Cardiac fibroblast (primary cell): ENCODE measurements at regions not wholly inside any gene's neighbourhood (a gene's known extent, or its start where the extent isn't known, plus 50 kb on each side); places are given as distances from the start of the nearest gene placed in this dataset.

Source experiments
- DNase-seq, 2 donors: peaks; one replicate each; pipeline versions ENCODE4 v3.0.0 to v3.0.0-alpha.2; 2010; ENCODE audit warnings: low read depth in 2 of 2
- H3K4me3 ChIP-seq, 2 donors: replicated peaks in 1 of 2; 1 replicate in 1 of 2; 2 replicates in 1 of 2; pipeline ENCODE4 v1.5.1; 2011; ENCODE audit warnings: low read depth in 2 of 2, low read length in 2 of 2, mild to moderate bottlenecking in 2 of 2, moderate library complexity in 1 of 2
- CTCF ChIP-seq: IDR thresholded peaks from one replicate; pipeline ENCODE4 v1.5.1; 2011; ENCODE audit warnings: low read depth, mild to moderate bottlenecking, low read length, inconsistent platforms

GRCh38 chr22:42202669-42203068 is 67.8 kb downstream of the TCF20 start:
- peak; percentile 15 to 27 for DNase-seq

GRCh38 chr22:42202048-42202447 is 68.4 kb downstream of the TCF20 start:
- DNase-seq, result no peak
- no peak overlapping the region for H3K4me3 ChIP-seq
- TF ChIP-seq CTCF, result no peak

More at GRCh38 chr22:42202669-42203068, 67.8 kb downstream of the TCF20 start:
- TF ChIP-seq CTCF, result no peak
- no peak overlapping the region for H3K4me3 ChIP-seq

GRCh38 chr22:42199025-42199424 is 68.4 kb upstream of the CYP2D6 start:
- TF ChIP-seq CTCF, result no peak
- DNase-seq, result no peak

GRCh38 chr22:42198226-42198625 is 67.6 kb upstream of the CYP2D6 start:
- no peak for DNase-seq
- H3K4me3 ChIP-seq, result no peak overlapping the region
- no peak for TF ChIP-seq CTCF

More at GRCh38 chr22:42199025-42199424, 68.4 kb upstream of the CYP2D6 start:
- H3K4me3 ChIP-seq, result no peak overlapping the region

- TF ChIP-seq CTCF, result no peak
- DNase-seq, result no peak
- no peak overlapping the region for H3K4me3 ChIP-seq
Measured at GRCh38 chr22:42196454-42196853, 65.8 kb upstream of the CYP2D6 start.

GRCh38 chr22:42194953-42195352 is 64.3 kb upstream of the CYP2D6 start:
- TF ChIP-seq CTCF, result no peak
- H3K4me3 ChIP-seq, result no peak overlapping the region
- DNase-seq, result no peak

GRCh38 chr22:42194104-42194851 is 63.7 kb upstream of the CYP2D6 start:
- no peak for TF ChIP-seq CTCF
- no peak for DNase-seq
- H3K4me3 ChIP-seq, result no peak overlapping the region
